Activated CD4-positive, alpha-beta memory T cell treated with anti-CD3 and anti-CD28 coated beads for 36 hours (primary cell): ENCODE measurements at regions not wholly inside any gene's neighbourhood (a gene's known extent, or its start where the extent isn't known, plus 50 kb on each side); places are given as distances from the start of the nearest gene placed in this dataset.
"Not testable (repeated sequence)": the region's sequence is repeated elsewhere in the genome, so short reads cannot be mapped to it uniquely, and the experiment has no call there.

Experiments used
- CTCF ChIA-PET: fragments of 350-600 bp; sonication (Branson Sonifier 250); formaldehyde crosslinking; loops from one replicate; lab custom pipeline; 2021; ENCODE audit warnings: antibody characterized with exemption, inconsistent platforms; lab: Charles Lee
- POLR2A ChIA-PET: fragments of 350-600 bp; sonication (Branson Sonifier 250); formaldehyde crosslinking; loops from one replicate; lab custom pipeline; 2021; ENCODE audit warnings: antibody characterized with exemption; lab: Charles Lee
- DNase-seq: peaks from one replicate; pipeline ENCODE4 v3.0.0-alpha.2; 2020
- H3K27ac Mint-ChIP-seq: one replicate; pipeline ENCODE4 v1.8.0; 2021; ENCODE audit warnings: mixed read lengths
- H3K27me3 Mint-ChIP-seq: one replicate; pipeline ENCODE4 v1.8.0; 2021; ENCODE audit warnings: mixed read lengths
- H3K36me3 Mint-ChIP-seq: one replicate; pipeline ENCODE4 v1.8.0; 2021; ENCODE audit warnings: mixed read lengths
- H3K4me1 Mint-ChIP-seq: one replicate; pipeline ENCODE4 v1.8.0; 2021; ENCODE audit warnings: low read depth, mixed read lengths
- H3K4me3 Mint-ChIP-seq: one replicate; pipeline ENCODE4 v1.8.0; 2021; ENCODE audit warnings: mild to moderate bottlenecking, mixed read lengths
- H3K9me3 Mint-ChIP-seq: one replicate; pipeline ENCODE4 v1.8.0; 2021; ENCODE audit warnings: mixed read lengths
- intact Hi-C: fragments of 100-400 bp; cut with micrococcal nuclease; formaldehyde crosslinking; loops from one replicate; pipeline ENCODE4 v1.15.1; 2023

- H3K9me3 Mint-ChIP-seq, result peaks cover 39% of the 10 kb centered on the region
- POLR2A ChIA-PET, result no interaction called here
Observed at GRCh38 chr18:29823671-29824070, 1218.9 kb downstream of the DSC3 start.

DNA sequence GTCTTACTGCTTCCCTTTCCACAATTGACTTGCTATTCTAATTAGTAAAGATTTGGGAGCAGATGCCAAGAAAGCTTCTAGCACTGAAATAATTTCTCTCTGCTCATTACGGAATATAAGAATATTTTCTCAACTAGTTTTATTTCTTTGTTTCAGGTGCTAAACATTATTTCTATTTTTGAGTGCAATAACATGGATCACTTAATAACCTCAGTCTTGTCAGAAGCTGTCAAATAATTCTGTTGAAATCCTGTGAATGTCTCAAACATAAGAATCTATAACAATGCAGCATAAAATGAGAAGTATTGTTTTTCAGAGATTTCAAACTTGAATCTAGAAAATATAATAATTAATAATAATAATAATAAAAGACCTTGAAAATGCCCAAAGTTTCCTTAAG is 1221.0 kb downstream of the DSC3 start:
- CTCF ChIA-PET, result no interaction called here
- Mint-ChIP-seq H3K27ac (no peak overlapping the region), H3K4me3 (no peak overlapping the region), H3K4me1 (no peaks in the 10 kb centered on the region), H3K27me3 (no peaks in the 10 kb centered on the region), H3K9me3 (peaks cover 43% of the 10 kb centered on the region), H3K36me3 (no peaks in the 10 kb centered on the region)
- POLR2A ChIA-PET, result no interaction called here
- intact Hi-C loops, result no loop called here
- no peak for DNase-seq

More at GRCh38 chr18:29823671-29824070, 1218.9 kb downstream of the DSC3 start:
- no peaks in the 10 kb centered on the region for H3K27me3 Mint-ChIP-seq
- CTCF ChIA-PET, result no interaction called here
- no peak for DNase-seq
- H3K27ac Mint-ChIP-seq, result no peak overlapping the region
- no peaks in the 10 kb centered on the region for H3K36me3 Mint-ChIP-seq
- H3K4me3 Mint-ChIP-seq, result no peak overlapping the region
- intact Hi-C loops, result no loop called here
- H3K4me1 Mint-ChIP-seq, result no peaks in the 10 kb centered on the region

- CTCF ChIA-PET, result no interaction called here
- H3K27me3 Mint-ChIP-seq, result no peaks in the 10 kb centered on the region
- intact Hi-C loops, result no loop called here
- H3K9me3 Mint-ChIP-seq, result peaks cover 52% of the 10 kb centered on the region
- no peaks in the 10 kb centered on the region for H3K4me1 Mint-ChIP-seq
- no peak overlapping the region for H3K4me3 Mint-ChIP-seq
- POLR2A ChIA-PET, result no interaction called here
- DNase-seq, result no peak
- no peak overlapping the region for H3K27ac Mint-ChIP-seq
- no peaks in the 10 kb centered on the region for H3K36me3 Mint-ChIP-seq
Observed at GRCh38 chr18:29811519-29811918, 1231.0 kb downstream of the DSC3 start.

- Mint-ChIP-seq H3K9me3 (peaks cover 12% of the 10 kb centered on the region), H3K27me3 (no peaks in the 10 kb centered on the region), H3K4me1 (no peaks in the 10 kb centered on the region), H3K4me3 (no peak overlapping the region), H3K27ac (no peak overlapping the region), H3K36me3 (no peaks in the 10 kb centered on the region)
- no peak for DNase-seq
- CTCF ChIA-PET, result no interaction called here
- POLR2A ChIA-PET, result no interaction called here
- intact Hi-C loops, result no loop called here
Observed at GRCh38 chr18:29780816-29781215, 1261.7 kb downstream of the DSC3 start.

DNA sequence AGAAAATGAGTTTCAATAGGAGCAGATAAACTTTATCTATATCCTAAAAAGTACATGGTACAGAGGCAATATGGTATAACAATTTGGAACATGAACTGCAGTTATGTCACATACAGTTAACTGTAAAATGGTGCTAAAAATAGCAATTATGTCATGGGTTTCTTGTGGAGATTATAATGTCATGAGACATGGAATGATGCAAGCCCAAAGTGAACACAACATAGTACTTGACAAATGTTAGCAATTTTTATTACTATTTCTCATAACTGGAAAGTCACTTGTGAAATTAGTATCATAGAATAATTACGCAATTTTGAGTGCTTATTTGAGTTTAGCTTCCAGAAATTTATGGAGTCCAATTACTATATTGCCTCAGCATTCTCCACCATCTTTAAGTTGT is 1263.4 kb downstream of the DSC3 start:
- intact Hi-C loops, result no loop called here
- ChIA-PET POLR2A (no interaction called here), CTCF (no interaction called here)
- no peaks in the 10 kb centered on the region for H3K27me3 Mint-ChIP-seq
- no peak for DNase-seq
- H3K36me3 Mint-ChIP-seq, result no peaks in the 10 kb centered on the region
- H3K9me3 Mint-ChIP-seq, result peaks cover 15% of the 10 kb centered on the region
- no peaks in the 10 kb centered on the region for H3K4me1 Mint-ChIP-seq
- H3K4me3 Mint-ChIP-seq, result no peak overlapping the region
- H3K27ac Mint-ChIP-seq, result no peak overlapping the region

GRCh38 chr18:29753379-29753778 is 1289.2 kb downstream of the DSC3 start:
- no peak for DNase-seq
- Mint-ChIP-seq H3K4me1 (no peaks in the 10 kb centered on the region), H3K27ac (no peak overlapping the region), H3K4me3 (no peak overlapping the region), H3K36me3 (no peaks in the 10 kb centered on the region), H3K9me3 (peaks cover 43% of the 10 kb centered on the region), H3K27me3 (no peaks in the 10 kb centered on the region)
- intact Hi-C loops, result no loop called here
- ChIA-PET CTCF (no interaction called here), POLR2A (no interaction called here)

GRCh38 chr18:29749704-29750103 is 1292.8 kb downstream of the DSC3 start:
- ChIA-PET POLR2A (no interaction called here), CTCF (no interaction called here)
- Mint-ChIP-seq H3K27me3 (no peaks in the 10 kb centered on the region), H3K9me3 (peaks cover 32% of the 10 kb centered on the region), H3K4me1 (no peaks in the 10 kb centered on the region), H3K27ac (no peak overlapping the region), H3K36me3 (no peaks in the 10 kb centered on the region), H3K4me3 (no peak overlapping the region)
- intact Hi-C loops, result no loop called here
- DNase-seq, result no peak

DNA sequence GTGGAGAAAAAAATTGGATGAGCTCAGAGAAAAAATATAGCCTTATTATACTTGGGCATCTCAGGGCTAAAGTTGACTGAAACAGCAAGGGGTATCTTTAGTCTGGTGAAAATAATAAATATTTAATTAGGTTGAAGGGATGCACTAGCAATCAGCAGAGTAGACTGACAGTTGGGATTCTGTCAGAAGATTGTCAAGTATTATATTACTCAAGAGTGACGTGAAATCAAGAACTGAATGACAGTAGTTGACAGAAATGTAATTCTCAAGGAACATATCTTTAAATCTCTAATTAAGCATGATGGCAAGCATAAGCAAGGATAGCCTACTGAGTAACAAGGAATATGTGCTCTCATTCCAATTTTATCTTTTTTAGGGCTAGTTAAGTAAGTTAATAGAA is 1301.1 kb downstream of the DSC3 start:
- no peaks in the 10 kb centered on the region for H3K36me3 Mint-ChIP-seq
- DNase-seq, result no peak
- no peaks in the 10 kb centered on the region for H3K27me3 Mint-ChIP-seq
- H3K27ac Mint-ChIP-seq, result no peak overlapping the region
- H3K4me3 Mint-ChIP-seq, result no peak overlapping the region
- H3K9me3 Mint-ChIP-seq, result peaks cover 10% of the 10 kb centered on the region
- H3K4me1 Mint-ChIP-seq, result no peaks in the 10 kb centered on the region
- CTCF ChIA-PET, result no interaction called here
- POLR2A ChIA-PET, result no interaction called here
- intact Hi-C loops, result no loop called here

- H3K27ac Mint-ChIP-seq, result no peak overlapping the region
- intact Hi-C loops, result no loop called here
- no peak for DNase-seq
- no peaks in the 10 kb centered on the region for H3K27me3 Mint-ChIP-seq
- CTCF ChIA-PET, result no interaction called here
- POLR2A ChIA-PET, result no interaction called here
- no peak overlapping the region for H3K4me3 Mint-ChIP-seq
- H3K9me3 Mint-ChIP-seq, result peaks cover 34% of the 10 kb centered on the region
- no peaks in the 10 kb centered on the region for H3K4me1 Mint-ChIP-seq
- no peaks in the 10 kb centered on the region for H3K36me3 Mint-ChIP-seq
Observed at GRCh38 chr18:29737620-29738019, 1304.9 kb downstream of the DSC3 start.

GRCh38 chr18:29737190-29737589 is 1305.4 kb downstream of the DSC3 start:
- H3K9me3 Mint-ChIP-seq, result peaks cover 37% of the 10 kb centered on the region
- no peaks in the 10 kb centered on the region for H3K27me3 Mint-ChIP-seq
- no peak overlapping the region for H3K4me3 Mint-ChIP-seq
- no peaks in the 10 kb centered on the region for H3K4me1 Mint-ChIP-seq
- no peak for DNase-seq
- CTCF ChIA-PET, result no interaction called here
- POLR2A ChIA-PET, result no interaction called here
- no peak overlapping the region for H3K27ac Mint-ChIP-seq
- intact Hi-C loops, result no loop called here
- H3K36me3 Mint-ChIP-seq, result no peaks in the 10 kb centered on the region

DNA sequence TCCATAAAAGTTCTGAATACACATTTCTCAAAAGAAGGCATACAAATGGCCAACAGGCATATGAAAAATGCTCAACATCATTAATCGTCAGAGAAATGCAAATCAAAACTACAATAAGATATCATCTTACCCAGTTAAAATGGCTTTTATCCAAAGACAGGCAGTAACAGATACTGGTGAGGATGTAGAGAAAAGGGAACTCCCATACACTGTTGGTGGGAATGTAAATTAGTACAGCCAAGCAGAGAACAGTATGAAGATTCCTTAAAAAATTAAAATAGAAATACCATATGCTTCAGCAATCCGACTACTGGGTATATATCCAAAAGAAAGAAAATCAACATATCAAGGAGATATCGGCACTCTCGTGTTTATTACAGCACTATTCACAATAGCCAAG is 1312.5 kb downstream of the DSC3 start:
- intact Hi-C loops, result no loop called here
- Mint-ChIP-seq H3K27ac (no peak overlapping the region), H3K27me3 (no peaks in the 10 kb centered on the region), H3K4me1 (no peaks in the 10 kb centered on the region), H3K9me3 (peaks cover 38% of the 10 kb centered on the region), H3K36me3 (no peaks in the 10 kb centered on the region), H3K4me3 (no peak overlapping the region)
- ChIA-PET POLR2A (no interaction called here), CTCF (no interaction called here)
- no peak for DNase-seq

- Mint-ChIP-seq H3K27me3 (no peaks in the 10 kb centered on the region), H3K27ac (no peak overlapping the region), H3K36me3 (no peaks in the 10 kb centered on the region), H3K4me3 (no peak overlapping the region), H3K9me3 (peaks cover 33% of the 10 kb centered on the region), H3K4me1 (no peaks in the 10 kb centered on the region)
- intact Hi-C loops, result no loop called here
- POLR2A ChIA-PET, result no interaction called here
- DNase-seq, result no peak
- CTCF ChIA-PET, result no interaction called here
Observed at GRCh38 chr18:29726646-29727045, 1315.9 kb downstream of the DSC3 start.

DNA sequence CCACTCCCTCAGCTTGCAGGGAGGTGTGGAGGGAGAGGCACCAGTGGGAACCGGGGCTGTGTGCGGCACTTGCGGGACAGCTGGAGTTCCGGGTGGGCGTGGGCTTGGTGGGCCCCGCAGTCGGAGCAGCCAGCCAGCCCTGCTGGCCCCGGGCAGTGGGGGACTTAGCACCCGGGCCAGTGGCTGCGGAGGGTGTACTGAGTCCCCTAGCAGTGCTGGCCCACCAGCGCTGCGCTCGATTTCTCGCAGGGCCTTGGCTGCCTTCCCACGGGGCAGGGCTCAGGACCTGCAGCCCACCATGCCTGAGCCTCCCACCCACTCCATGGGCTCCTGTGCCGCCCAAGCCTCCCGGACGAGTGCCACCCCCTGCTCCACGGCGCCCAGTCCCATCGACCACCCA is 1319.1 kb downstream of the DSC3 start:
- H3K27ac Mint-ChIP-seq, intact Hi-C loops, POLR2A ChIA-PET, H3K27me3 Mint-ChIP-seq, H3K4me3 Mint-ChIP-seq, H3K36me3 Mint-ChIP-seq, H3K4me1 Mint-ChIP-seq, DNase-seq, CTCF ChIA-PET: not testable (repeated sequence)
- H3K9me3 Mint-ChIP-seq, result peaks cover 34% of the 10 kb centered on the region

GRCh38 chr18:29715960-29716359 is 1326.6 kb downstream of the DSC3 start:
- POLR2A ChIA-PET, CTCF ChIA-PET, H3K4me1 Mint-ChIP-seq, H3K27ac Mint-ChIP-seq, intact Hi-C loops, DNase-seq, H3K4me3 Mint-ChIP-seq, H3K27me3 Mint-ChIP-seq, H3K36me3 Mint-ChIP-seq: not testable (repeated sequence)
- peaks cover 12% of the 10 kb centered on the region for H3K9me3 Mint-ChIP-seq
